Heart left ventricle (tissue), 13 donors: ENCODE measurements at regions not wholly inside any gene's neighbourhood (a gene's known extent, or its start where the extent isn't known, plus 50 kb on each side); places are given as distances from the start of the nearest gene placed in this dataset.

Experiments used
- CTCF ChIP-seq, 12 donors: fragments of 200-600 bp; sonication (generic) in 4 of 12; IDR thresholded peaks; one replicate each; pipeline versions ENCODE4 v1.5.0 to v1.8.0; 2018 to 2022; ENCODE audit warnings: antibody characterized with exemption in 12 of 12, mild to moderate bottlenecking in 5 of 12
- POLR2A ChIP-seq, 2 donors: fragments of 450-650 bp; IDR thresholded peaks; one replicate each; pipeline ENCODE4 v1.6.1; 2017; ENCODE audit warnings: antibody characterized with exemption in 2 of 2, mild to moderate bottlenecking in 2 of 2, moderate library complexity in 2 of 2
- donor health status: ischemic (EF 13 %, LVEDD 7.1; RV severe dilation, severe dysfunction).
- donor health status: DM: no; HTN: yes; CAD: no.
- donor health status: DM: no; HTN: no; CAD: no.
- donor health status: ischemic (EF 25% LVEDD 6.9; RV normal size, moderate dysfunction).
- donor health status: ischemic (EF 25% LVEDD 5.7; RV mildly dilated, moderate dysfunction).
- donor health status: ischemic (EF 35%, LVEDD 5.7; RV mildly dilated, moderate dysfunction).
- donor health status: nonischemic (EF 11% LVEDD 7.7; RV severe dilation, severe dysfunction).
- donor health status: DM: yes; HTN: yes; CAD: no.
- donor health status: PGD.
- donor health status: ischemic (EF 29% LVEDD 5.4; RV normal size, mild dysfunction).
- donor health status: nonischemic (EF 23%, LVEDD 6.1; RV moderate dilation, normal function).

- TF ChIP-seq POLR2A (IDR thresholded peaks at IDR 0.05) (no peak), CTCF (IDR thresholded peaks at IDR 0.05) (no peak)
Observed at GRCh38 chrX:141341743-141342142, 99.4 kb upstream of the SPANXC start.
